ENCODE measurements at regions not wholly inside any gene's neighbourhood (a gene's known extent, or its start where the extent isn't known, plus 50 kb on each side); places are given as distances from the start of the nearest gene placed in this dataset.
"Not testable (repeated sequence)": the region's sequence is repeated elsewhere in the genome, so short reads cannot be mapped to it uniquely, and the experiment has no call there.

GRCh38 chr11:79610139-79610538 is 169.3 kb upstream of the TENM4 start:
- Histone ChIP-seq H3K27ac (ENCODE audit: low read length) (no peak overlapping the region), H3K9me3 (ENCODE audit: control insufficient read depth, low read length) (no peaks in the 10 kb centered on the region), H3K4me1 (ENCODE audit: control insufficient read depth, insufficient read depth, low read length) (no peaks in the 10 kb centered on the region), H3K4me3 (ENCODE audit: low read length) (no peak overlapping the region), H3K27me3 (ENCODE audit: control insufficient read depth, insufficient read depth) (no peaks in the 10 kb centered on the region)
- WGBS, result 46% methylated on average over 1 of the region's 1 CpG
- intact Hi-C loops (cut with DNase I), result no loop called here
- DNase-seq (no peak), ATAC-seq (peak in 1 of 2 donors; percentile 40)

DNA sequence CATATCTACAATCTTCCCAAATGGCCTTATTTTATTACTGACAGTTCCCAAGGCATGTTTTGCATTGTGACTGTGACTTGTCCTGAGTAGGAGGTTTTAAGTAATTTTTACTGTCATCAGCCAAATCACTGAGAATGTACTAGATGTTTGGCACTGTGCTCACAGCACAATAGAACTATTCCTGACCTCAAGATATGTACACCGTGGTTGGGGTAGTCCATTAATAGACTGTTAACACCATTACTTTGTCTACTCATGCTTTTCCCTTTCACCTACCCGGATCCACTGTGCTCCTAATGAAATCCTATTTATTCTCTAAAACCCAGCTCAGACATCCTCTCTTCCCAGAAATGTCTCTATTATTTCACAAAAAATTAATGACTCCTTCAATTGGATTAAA is 168.7 kb upstream of the TENM4 start:
- no peak overlapping the region for H3K4me3 ChIP-seq (ENCODE audit: low read length)
- ATAC-seq, result peak; percentile 68 to 78
- no peak overlapping the region for H3K27ac ChIP-seq (ENCODE audit: low read length)
- DNase-seq, result no peak
- no peaks in the 10 kb centered on the region for H3K27me3 ChIP-seq (ENCODE audit: control insufficient read depth, insufficient read depth)
- intact Hi-C loops (cut with DNase I), result no loop called here
- 33% methylated on average over 2 of the region's 2 CpGs for WGBS
- H3K9me3 ChIP-seq (ENCODE audit: control insufficient read depth, low read length), result no peaks in the 10 kb centered on the region
- H3K4me1 ChIP-seq (ENCODE audit: control insufficient read depth, insufficient read depth, low read length), result no peaks in the 10 kb centered on the region

DNA sequence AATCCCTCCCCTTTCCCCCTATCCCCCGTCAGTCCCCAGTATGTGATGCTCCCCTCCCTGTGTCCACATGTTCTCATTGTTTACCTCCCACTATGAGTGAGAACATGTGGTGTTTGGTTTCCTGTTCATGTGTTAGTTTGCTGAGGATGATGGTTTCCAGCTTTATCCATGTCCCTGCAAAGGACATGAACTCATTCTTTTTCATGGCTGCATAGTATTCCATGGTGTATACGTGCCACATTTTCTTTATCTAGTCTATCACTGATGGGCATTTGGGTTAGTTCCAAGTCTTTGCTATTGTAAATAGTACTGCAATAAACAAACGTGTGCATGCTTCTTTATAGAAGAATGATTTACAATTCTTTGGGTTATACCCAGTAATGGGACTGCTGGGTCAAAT is 165.6 kb upstream of the TENM4 start:
- ATAC-seq; H3K27me3 ChIP-seq (ENCODE audit: control insufficient read depth, insufficient read depth); DNase-seq; H3K4me1 ChIP-seq (ENCODE audit: control insufficient read depth, insufficient read depth, low read length); H3K9me3 ChIP-seq (ENCODE audit: control insufficient read depth, low read length); H3K4me3 ChIP-seq (ENCODE audit: low read length); H3K27ac ChIP-seq (ENCODE audit: low read length); intact Hi-C loops (cut with DNase I): not testable (repeated sequence)
- WGBS, result 79% methylated on average over 3 of the region's 3 CpGs

- intact Hi-C loops (cut with DNase I), result no loop called here
- Histone ChIP-seq H3K4me1 (ENCODE audit: control insufficient read depth, insufficient read depth, low read length) (no peaks in the 10 kb centered on the region), H3K9me3 (ENCODE audit: control insufficient read depth, low read length) (no peaks in the 10 kb centered on the region), H3K27me3 (ENCODE audit: control insufficient read depth, insufficient read depth) (no peaks in the 10 kb centered on the region), H3K4me3 (ENCODE audit: low read length) (no peak overlapping the region), H3K27ac (ENCODE audit: low read length) (no peak overlapping the region)
- no peak for DNase-seq
- ATAC-seq, result no peak
- 73% methylated on average over 12 of the region's 12 CpGs for WGBS
Observed at GRCh38 chr11:79600711-79601110, 159.9 kb upstream of the TENM4 start.

GRCh38 chr11:79594834-79595233 is 154.0 kb upstream of the TENM4 start:
- H3K4me1 ChIP-seq (ENCODE audit: control insufficient read depth, insufficient read depth, low read length), result no peaks in the 10 kb centered on the region
- no peak overlapping the region for H3K4me3 ChIP-seq (ENCODE audit: low read length)
- intact Hi-C loops (cut with DNase I), result no loop called here
- H3K27me3 ChIP-seq (ENCODE audit: control insufficient read depth, insufficient read depth), result no peaks in the 10 kb centered on the region
- no peaks in the 10 kb centered on the region for H3K9me3 ChIP-seq (ENCODE audit: control insufficient read depth, low read length)
- ATAC-seq (no peak), DNase-seq (no peak)
- H3K27ac ChIP-seq (ENCODE audit: low read length), result no peak overlapping the region
- WGBS, result 38% methylated on average over 4 of the region's 4 CpGs

- no peak overlapping the region for H3K4me3 ChIP-seq (ENCODE audit: low read length)
- no peaks in the 10 kb centered on the region for H3K9me3 ChIP-seq (ENCODE audit: control insufficient read depth, low read length)
- no peaks in the 10 kb centered on the region for H3K27me3 ChIP-seq (ENCODE audit: control insufficient read depth, insufficient read depth)
- no peak overlapping the region for H3K27ac ChIP-seq (ENCODE audit: low read length)
- ATAC-seq, result no peak
- WGBS, result 78% methylated on average over 3 of the region's 3 CpGs
- DNase-seq, result no peak
- intact Hi-C loops (cut with DNase I), result no loop called here
- no peaks in the 10 kb centered on the region for H3K4me1 ChIP-seq (ENCODE audit: control insufficient read depth, insufficient read depth, low read length)
Observed at GRCh38 chr11:79592824-79593223, 152.0 kb upstream of the TENM4 start.

DNA sequence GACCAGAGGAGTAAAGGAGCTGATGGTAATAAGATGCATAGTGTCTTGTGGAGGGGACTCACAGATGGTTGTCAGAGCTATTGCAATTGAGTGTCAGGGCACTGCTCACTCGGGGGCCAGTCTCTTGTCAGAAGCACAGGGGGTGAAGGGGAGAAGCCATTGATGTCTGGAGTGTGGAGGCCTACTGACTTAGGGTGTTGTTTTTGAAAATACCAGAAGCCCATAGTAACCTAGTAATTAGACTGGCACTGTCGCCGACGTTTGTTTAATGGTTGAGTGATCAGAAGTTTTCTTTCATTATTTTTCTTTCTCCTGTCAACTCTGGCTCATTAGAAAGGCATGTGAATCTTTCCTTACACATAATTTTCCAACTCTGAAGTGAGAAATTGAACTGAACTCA is 151.6 kb upstream of the TENM4 start:
- Histone ChIP-seq H3K27me3 (ENCODE audit: control insufficient read depth, insufficient read depth) (no peaks in the 10 kb centered on the region), H3K27ac (ENCODE audit: low read length) (no peak overlapping the region), H3K9me3 (ENCODE audit: control insufficient read depth, low read length) (no peaks in the 10 kb centered on the region), H3K4me1 (ENCODE audit: control insufficient read depth, insufficient read depth, low read length) (no peaks in the 10 kb centered on the region), H3K4me3 (ENCODE audit: low read length) (no peak overlapping the region)
- DNase-seq (no peak), ATAC-seq (no peak)
- 49% methylated on average over 4 of the region's 4 CpGs for WGBS
- intact Hi-C loops (cut with DNase I), result no loop called here

DNA sequence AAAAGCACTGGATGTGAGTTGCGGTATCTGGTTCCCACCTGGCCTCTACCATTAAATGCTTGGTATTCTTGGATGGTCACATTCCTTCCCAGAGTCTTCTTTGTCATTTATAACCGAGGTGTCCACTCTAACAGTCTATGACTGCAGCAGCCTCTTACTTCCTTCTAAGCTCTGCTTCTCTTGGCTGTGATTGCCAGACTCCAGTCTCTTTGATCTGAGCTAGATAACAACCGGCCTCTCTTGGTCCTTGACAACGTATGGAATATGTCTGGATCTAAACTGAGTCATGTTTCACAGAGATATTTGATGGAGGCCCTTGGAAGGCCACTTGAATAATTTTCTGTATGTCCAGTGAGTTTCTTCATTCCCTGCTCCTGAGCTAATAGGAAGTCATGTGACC is 141.6 kb upstream of the TENM4 start:
- 59% methylated on average over 4 of the region's 4 CpGs for WGBS
- no peak overlapping the region for H3K4me3 ChIP-seq (ENCODE audit: low read length)
- no peaks in the 10 kb centered on the region for H3K4me1 ChIP-seq (ENCODE audit: control insufficient read depth, insufficient read depth, low read length)
- H3K27me3 ChIP-seq (ENCODE audit: control insufficient read depth, insufficient read depth), result no peaks in the 10 kb centered on the region
- intact Hi-C loops (cut with DNase I), result no loop called here
- DNase-seq (no peak), ATAC-seq (no peak)
- H3K9me3 ChIP-seq (ENCODE audit: control insufficient read depth, low read length), result no peaks in the 10 kb centered on the region
- H3K27ac ChIP-seq (ENCODE audit: low read length), result no peak overlapping the region

- 52% methylated on average over 2 of the region's 2 CpGs for WGBS
- Histone ChIP-seq H3K4me3 (ENCODE audit: low read length) (no peak overlapping the region), H3K27ac (ENCODE audit: low read length) (no peak overlapping the region), H3K9me3 (ENCODE audit: control insufficient read depth, low read length) (no peaks in the 10 kb centered on the region), H3K27me3 (ENCODE audit: control insufficient read depth, insufficient read depth) (no peaks in the 10 kb centered on the region), H3K4me1 (ENCODE audit: control insufficient read depth, insufficient read depth, low read length) (no peaks in the 10 kb centered on the region)
- intact Hi-C loops (cut with DNase I), result no loop called here
- ATAC-seq (no peak), DNase-seq (no peak)
Observed at GRCh38 chr11:79579063-79579462, 138.2 kb upstream of the TENM4 start.

GRCh38 chr11:79578116-79578515 is 137.3 kb upstream of the TENM4 start:
- Histone ChIP-seq H3K9me3 (ENCODE audit: control insufficient read depth, low read length) (no peaks in the 10 kb centered on the region), H3K4me1 (ENCODE audit: control insufficient read depth, insufficient read depth, low read length) (no peaks in the 10 kb centered on the region), H3K27me3 (ENCODE audit: control insufficient read depth, insufficient read depth) (no peaks in the 10 kb centered on the region), H3K27ac (ENCODE audit: low read length) (no peak overlapping the region), H3K4me3 (ENCODE audit: low read length) (no peak overlapping the region)
- no peak for ATAC-seq
- DNase-seq, result no peak
- 62% methylated on average over 5 of the region's 5 CpGs for WGBS
- intact Hi-C loops (cut with DNase I), result no loop called here

- intact Hi-C loops (cut with DNase I), result no loop called here
- Histone ChIP-seq H3K9me3 (ENCODE audit: control insufficient read depth, low read length) (no peaks in the 10 kb centered on the region), H3K27me3 (ENCODE audit: control insufficient read depth, insufficient read depth) (no peaks in the 10 kb centered on the region), H3K4me1 (ENCODE audit: control insufficient read depth, insufficient read depth, low read length) (no peaks in the 10 kb centered on the region), H3K27ac (ENCODE audit: low read length) (no peak overlapping the region), H3K4me3 (ENCODE audit: low read length) (no peak overlapping the region)
- no peak for DNase-seq
- no peak for ATAC-seq
- WGBS, result 69% methylated on average over 1 of the region's 1 CpG
Observed at GRCh38 chr11:79575701-79576100, 134.9 kb upstream of the TENM4 start.

- intact Hi-C loops (cut with DNase I), result no loop called here
- Histone ChIP-seq H3K9me3 (ENCODE audit: control insufficient read depth, low read length) (no peaks in the 10 kb centered on the region), H3K27me3 (ENCODE audit: control insufficient read depth, insufficient read depth) (no peaks in the 10 kb centered on the region), H3K4me3 (ENCODE audit: low read length) (no peak overlapping the region), H3K4me1 (ENCODE audit: control insufficient read depth, insufficient read depth, low read length) (no peaks in the 10 kb centered on the region), H3K27ac (ENCODE audit: low read length) (no peak overlapping the region)
- ATAC-seq, result no peak
- 48% methylated on average over 2 of the region's 2 CpGs for WGBS
- DNase-seq, result no peak
Observed at GRCh38 chr11:79570104-79570503, 129.3 kb upstream of the TENM4 start.
